ENCODE measurements at regions not wholly inside any gene's neighbourhood (a gene's known extent, or its start where the extent isn't known, plus 50 kb on each side); places are given as distances from the start of the nearest gene placed in this dataset.

- in situ Hi-C loops (cut with MboI; ENCODE audit: low sequenced_read_pairs) (no loop called here), dilution Hi-C loops (cut with HindIII; ENCODE audit: low sequenced_read_pairs, unreplicated experiment) (no loop called here), intact Hi-C loops (cut with micrococcal nuclease) (no loop called here)
- no peak overlapping the region for H2AK5ac ChIP-seq (ENCODE audit: low read depth, low read length)
- TF ChIP-seq POLR2A (IDR thresholded peaks at IDR 0.05; ENCODE audit: low read depth, low read length) (no peak), CTCF (conservative IDR thresholded peaks at IDR 0.05; ENCODE audit: low read depth, low read length) (no peak), CEBPB (IDR thresholded peaks at IDR 0.05; ENCODE audit: low read depth, low read length) (no peak), MAZ (IDR thresholded peaks at IDR 0.05; ENCODE audit: borderline replicate concordance, low read depth, low read length) (no peak), RFX5 (IDR thresholded peaks at IDR 0.05; ENCODE audit: low read depth, low read length) (no peak), FOS (IDR thresholded peaks at IDR 0.05; ENCODE audit: low read depth, low read length) (no peak), MAFK (IDR thresholded peaks at IDR 0.05; ENCODE audit: low read depth, low read length) (no peak), RCOR1 (IDR thresholded peaks at IDR 0.05; ENCODE audit: insufficient replicate concordance, low read length) (no peak), USF2 (IDR thresholded peaks at IDR 0.05; ENCODE audit: low read depth, low read length) (no peak), CHD1 (IDR thresholded peaks at IDR 0.05; ENCODE audit: low read depth, low read length) (no peak), SMC3 (IDR thresholded peaks at IDR 0.05; ENCODE audit: low read depth, low read length) (no peak), MXI1 (IDR thresholded peaks at IDR 0.05; ENCODE audit: borderline replicate concordance, low read depth, low read length) (no peak), NFE2L2 (IDR thresholded peaks at IDR 0.05; ENCODE audit: low read depth, low read length) (no peak), BHLHE40 (IDR thresholded peaks at IDR 0.05; ENCODE audit: low read depth, low read length) (no peak), RAD21 (IDR thresholded peaks at IDR 0.05; ENCODE audit: low read length) (no peak)
- TF ChIP-seq, protein P1, sequence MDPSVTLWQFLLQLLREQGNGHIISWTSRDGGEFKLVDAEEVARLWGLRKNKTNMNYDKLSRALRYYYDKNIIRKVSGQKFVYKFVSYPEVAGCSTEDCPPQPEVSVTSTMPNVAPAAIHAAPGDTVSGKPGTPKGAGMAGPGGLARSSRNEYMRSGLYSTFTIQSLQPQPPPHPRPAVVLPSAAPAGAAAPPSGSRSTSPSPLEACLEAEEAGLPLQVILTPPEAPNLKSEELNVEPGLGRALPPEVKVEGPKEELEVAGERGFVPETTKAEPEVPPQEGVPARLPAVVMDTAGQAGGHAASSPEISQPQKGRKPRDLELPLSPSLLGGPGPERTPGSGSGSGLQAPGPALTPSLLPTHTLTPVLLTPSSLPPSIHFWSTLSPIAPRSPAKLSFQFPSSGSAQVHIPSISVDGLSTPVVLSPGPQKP (IDR thresholded peaks at IDR 0.05; ENCODE audit: borderline replicate concordance, low read depth, low read length) = no peak
- no peak overlapping the region for H2AFZ ChIP-seq (replicated peaks; ENCODE audit: low read length, poor library complexity)
- H3K4me3 ChIP-seq (ENCODE audit: insufficient read depth, low read depth, low read length) = no peak overlapping the region
- no peaks in the 10 kb centered on the region for H3K9me1 ChIP-seq (ENCODE audit: insufficient read depth, low read length)
- no peaks in the 10 kb centered on the region for H4K20me1 ChIP-seq (ENCODE audit: insufficient read depth, low read length)
- no peak overlapping the region for H4K5ac ChIP-seq (ENCODE audit: low read depth, low read length)
- H3K14ac ChIP-seq (replicated peaks; ENCODE audit: low read depth, low read length) = no peak overlapping the region
- no peak for ATAC-seq (ENCODE audit: low read depth)
- no peak overlapping the region for H2BK15ac ChIP-seq (ENCODE audit: low read depth, low read length)
- no peaks in the 10 kb centered on the region for H3K79me1 ChIP-seq (ENCODE audit: low read depth in 1 of 2, low read length in 2 of 2)
- no TSS peak for BruUV-seq (replicated peaks)
- H3K9ac ChIP-seq (ENCODE audit: low read depth, low read length) = no peak overlapping the region
- H3K27ac ChIP-seq (ENCODE audit: insufficient read depth, low read length) = no peak overlapping the region
- H3K23ac ChIP-seq (ENCODE audit: low read depth, low read length) = no peak overlapping the region
- CTCF ChIA-PET = no interaction called here
- H3K9me3 ChIP-seq (ENCODE audit: control insufficient read depth, insufficient read depth, low read length) = peaks cover 9% of the 10 kb centered on the region
- H2BK20ac ChIP-seq (ENCODE audit: low read depth, low read length) = no peak overlapping the region
- POLR2A ChIA-PET (ENCODE audit: unreplicated experiment) = no interaction called here
- DNase-seq = no peak
- H4K91ac ChIP-seq (ENCODE audit: insufficient read depth, low read depth, low read length) = no peak overlapping the region
- no peak overlapping the region for H3K4ac ChIP-seq (ENCODE audit: low read depth, low read length)
- H3K18ac ChIP-seq (ENCODE audit: low read depth, low read length) = no peak overlapping the region
- H2BK120ac ChIP-seq (ENCODE audit: low read depth, low read length) = no peak overlapping the region
- H4K8ac ChIP-seq (ENCODE audit: low read depth in 2 of 2, low read length in 2 of 2) = no peak overlapping the region
- no peaks in the 10 kb centered on the region for H3K36me3 ChIP-seq (ENCODE audit: control insufficient read depth, insufficient read depth, low read length)
- no peak overlapping the region for H3K56ac ChIP-seq (ENCODE audit: extremely low read depth, insufficient read depth, low read length)
- no CpG with 5 or more reads among the region's 1 CpG for WGBS, 2 experiments (ENCODE audit: extremely low coverage in 2 of 2, insufficient read length in 1 of 2)
- H3K4me2 ChIP-seq (ENCODE audit: low read depth, low read length) = no peak overlapping the region
- H3K4me1 ChIP-seq (ENCODE audit: control insufficient read depth, insufficient read depth, low read length) = no peaks in the 10 kb centered on the region
- no peak overlapping the region for H2AK9ac ChIP-seq (replicated peaks; ENCODE audit: low read depth, low read length, poor library complexity)
- H3K27me3 ChIP-seq (ENCODE audit: control insufficient read depth, insufficient read depth, low read length) = no peaks in the 10 kb centered on the region
- H2BK5ac ChIP-seq (ENCODE audit: low read depth, low read length, poor library complexity, severe bottlenecking) = no peak overlapping the region
These were observed 100.0 kb upstream of the NRSN1 start for GRCh38 chr6:24026050-24026449.
